ENCODE measurements at regions not wholly inside any gene's neighbourhood (a gene's known extent, or its start where the extent isn't known, plus 50 kb on each side); places are given as distances from the start of the nearest gene placed in this dataset.

GRCh38 chr11:107136892-107137291 lies 118.6 kb upstream of the GUCY1A2 start:
- no peak overlapping the region for H3K4me3 ChIP-seq (ENCODE audit: control insufficient read depth, low read depth, low read length)
- no peak for DNase-seq (ENCODE audit: low read depth)
- TF ChIP-seq, protein P1, sequence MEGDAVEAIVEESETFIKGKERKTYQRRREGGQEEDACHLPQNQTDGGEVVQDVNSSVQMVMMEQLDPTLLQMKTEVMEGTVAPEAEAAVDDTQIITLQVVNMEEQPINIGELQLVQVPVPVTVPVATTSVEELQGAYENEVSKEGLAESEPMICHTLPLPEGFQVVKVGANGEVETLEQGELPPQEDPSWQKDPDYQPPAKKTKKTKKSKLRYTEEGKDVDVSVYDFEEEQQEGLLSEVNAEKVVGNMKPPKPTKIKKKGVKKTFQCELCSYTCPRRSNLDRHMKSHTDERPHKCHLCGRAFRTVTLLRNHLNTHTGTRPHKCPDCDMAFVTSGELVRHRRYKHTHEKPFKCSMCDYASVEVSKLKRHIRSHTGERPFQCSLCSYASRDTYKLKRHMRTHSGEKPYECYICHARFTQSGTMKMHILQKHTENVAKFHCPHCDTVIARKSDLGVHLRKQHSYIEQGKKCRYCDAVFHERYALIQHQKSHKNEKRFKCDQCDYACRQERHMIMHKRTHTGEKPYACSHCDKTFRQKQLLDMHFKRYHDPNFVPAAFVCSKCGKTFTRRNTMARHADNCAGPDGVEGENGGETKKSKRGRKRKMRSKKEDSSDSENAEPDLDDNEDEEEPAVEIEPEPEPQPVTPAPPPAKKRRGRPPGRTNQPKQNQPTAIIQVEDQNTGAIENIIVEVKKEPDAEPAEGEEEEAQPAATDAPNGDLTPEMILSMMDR (IDR thresholded peaks at IDR 0.05; ENCODE audit: control insufficient read depth, insufficient read depth, low read depth, low read length, missing control alignments): no peak

GRCh38 chr11:107131756-107132155 lies 113.5 kb upstream of the GUCY1A2 start:
- no peak for DNase-seq (ENCODE audit: low read depth)
- TF ChIP-seq, protein P1 (IDR thresholded peaks at IDR 0.05; ENCODE audit: control insufficient read depth, insufficient read depth, low read depth, low read length, missing control alignments): no peak
- H3K4me3 ChIP-seq (ENCODE audit: control insufficient read depth, low read depth, low read length): no peak overlapping the region

- TF ChIP-seq, protein P1 (IDR thresholded peaks at IDR 0.05; ENCODE audit: control insufficient read depth, insufficient read depth, low read depth, low read length, missing control alignments): peak; percentile 18
- H3K4me3 ChIP-seq (ENCODE audit: control insufficient read depth, low read depth, low read length): no peak overlapping the region
- DNase-seq (ENCODE audit: low read depth): no peak
Measured at GRCh38 chr11:107123022-107123421, 104.7 kb upstream of the GUCY1A2 start.

- H3K4me3 ChIP-seq (ENCODE audit: control insufficient read depth, low read depth, low read length): no peak overlapping the region
- DNase-seq (ENCODE audit: low read depth): no peak
- TF ChIP-seq, protein P1 (IDR thresholded peaks at IDR 0.05; ENCODE audit: control insufficient read depth, insufficient read depth, low read depth, low read length, missing control alignments): no peak
Measured at GRCh38 chr11:107118025-107118720, 99.9 kb upstream of the GUCY1A2 start.

DNA sequence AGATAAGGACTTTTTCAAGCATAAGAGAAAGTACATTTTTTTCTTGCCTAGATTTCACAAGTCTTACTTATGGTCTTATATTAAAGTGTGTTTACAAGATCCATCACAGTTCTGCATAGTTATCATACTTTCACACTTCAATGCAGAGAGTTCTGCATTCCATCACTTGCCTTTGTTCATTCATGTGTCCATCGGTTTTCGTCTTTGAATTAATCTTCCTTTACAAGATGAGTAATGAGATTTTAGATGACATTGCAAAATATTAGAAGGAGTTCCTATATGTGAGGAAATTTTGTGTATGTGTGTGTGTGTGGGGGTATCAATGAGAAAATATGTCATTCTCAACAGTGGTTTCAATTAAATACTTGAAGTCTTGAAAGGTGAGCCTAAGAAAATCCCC lies 98.1 kb upstream of the GUCY1A2 start:
- no peak for DNase-seq (ENCODE audit: low read depth)
- no peak overlapping the region for H3K4me3 ChIP-seq (ENCODE audit: control insufficient read depth, low read depth, low read length)
- TF ChIP-seq, protein P1 (IDR thresholded peaks at IDR 0.05; ENCODE audit: control insufficient read depth, insufficient read depth, low read depth, low read length, missing control alignments): no peak

DNA sequence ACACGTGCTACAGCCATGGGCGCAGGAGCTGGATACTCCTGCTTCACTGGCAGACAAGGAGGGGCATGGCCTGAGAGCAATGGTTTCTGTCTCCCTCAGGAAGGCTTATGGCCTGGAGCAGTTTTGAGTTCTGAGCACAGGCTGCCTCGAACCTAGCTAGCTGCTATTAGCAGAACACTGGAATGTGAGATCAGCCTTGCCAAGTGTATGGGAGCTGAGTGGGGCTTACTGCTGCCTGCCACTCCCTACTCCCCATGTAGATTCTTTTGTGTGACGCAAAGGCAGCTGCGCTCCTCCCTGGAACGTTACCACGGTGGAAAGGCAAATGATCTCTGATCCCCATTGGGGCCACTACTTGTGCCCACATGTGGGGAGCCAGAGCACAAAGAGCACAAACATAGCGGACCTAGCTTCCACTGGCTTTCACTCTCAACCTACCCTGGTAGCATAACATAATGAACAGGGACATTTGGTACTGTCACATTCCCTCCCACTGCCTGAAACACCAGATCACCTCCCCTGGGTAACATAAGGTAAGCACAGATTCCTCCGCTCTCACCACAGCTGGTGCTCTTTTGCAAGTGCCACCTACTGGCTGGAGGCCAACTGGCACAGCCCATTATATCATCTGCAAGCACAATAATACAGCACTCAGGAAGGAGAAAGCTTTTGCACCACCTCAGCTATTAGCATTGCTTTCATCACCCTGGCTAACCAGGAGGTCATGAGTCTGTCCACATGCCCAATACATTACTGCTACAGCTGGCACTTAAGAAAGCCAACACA lies 84.6 kb upstream of the GUCY1A2 start:
- TF ChIP-seq, protein P1 (IDR thresholded peaks at IDR 0.05; ENCODE audit: control insufficient read depth, insufficient read depth, low read depth, low read length, missing control alignments): no peak
- no peak overlapping the region for H3K4me3 ChIP-seq (ENCODE audit: control insufficient read depth, low read depth, low read length)
- DNase-seq (ENCODE audit: low read depth): no peak
